NCI-H2081 treated with DMSO at 0.1 percent for 48 hours (cell line): ENCODE measurements at regions not wholly inside any gene's neighbourhood (a gene's known extent, or its start where the extent isn't known, plus 50 kb on each side); places are given as distances from the start of the nearest gene placed in this dataset.

Experiments
- DNase-seq: peaks from one replicate; lab custom pipeline; 2025; lab: John Stamatoyannopoulos, UW

DNA sequence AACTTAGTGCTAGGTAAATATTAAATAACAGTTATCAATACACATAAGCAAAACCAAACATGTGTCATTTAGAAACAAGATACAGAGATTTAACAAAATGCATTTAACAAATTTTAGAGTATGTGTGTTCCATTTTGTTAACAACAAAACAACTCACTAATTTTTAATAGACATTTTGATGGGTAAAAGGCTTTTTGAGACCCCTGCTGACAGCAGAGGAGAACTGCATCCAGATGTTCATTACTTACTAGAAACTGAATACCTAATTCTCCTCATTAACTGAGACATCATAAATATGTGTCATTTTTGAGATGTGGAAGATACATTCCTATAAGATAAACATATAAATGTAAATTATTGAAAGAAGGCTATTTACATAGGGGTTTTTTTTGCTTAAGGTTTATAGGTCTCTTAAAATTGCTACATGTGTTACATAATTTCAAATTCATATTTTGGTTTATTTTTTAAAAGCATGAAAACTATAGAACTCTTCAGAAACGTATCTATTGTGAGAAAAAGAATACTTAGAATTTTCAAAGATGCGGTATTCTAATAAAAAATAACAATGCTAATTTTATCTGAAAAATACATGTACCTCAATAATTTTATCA lies 1009.8 kb downstream of the TUSC7 start:
- DNase-seq = no peak

DNA sequence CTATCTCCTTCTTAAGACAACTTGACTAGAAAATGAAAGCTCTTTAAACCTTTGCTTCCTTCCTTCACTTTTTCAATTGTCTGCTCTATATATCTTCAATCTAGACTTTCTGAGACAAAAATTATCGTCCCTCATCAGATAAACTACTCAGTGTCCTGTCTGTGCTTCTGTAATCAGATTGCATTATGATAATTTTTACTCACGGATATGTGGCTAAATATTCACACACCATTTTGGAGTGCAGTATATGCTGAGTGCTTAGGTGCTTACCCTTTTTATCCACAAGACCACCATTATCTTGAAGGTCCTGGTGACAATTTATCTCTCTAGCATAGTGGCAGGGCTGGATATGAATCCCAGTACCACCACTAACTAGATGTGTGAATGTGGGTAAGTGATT lies 1012.3 kb downstream of the TUSC7 start:
- no peak for DNase-seq

DNA sequence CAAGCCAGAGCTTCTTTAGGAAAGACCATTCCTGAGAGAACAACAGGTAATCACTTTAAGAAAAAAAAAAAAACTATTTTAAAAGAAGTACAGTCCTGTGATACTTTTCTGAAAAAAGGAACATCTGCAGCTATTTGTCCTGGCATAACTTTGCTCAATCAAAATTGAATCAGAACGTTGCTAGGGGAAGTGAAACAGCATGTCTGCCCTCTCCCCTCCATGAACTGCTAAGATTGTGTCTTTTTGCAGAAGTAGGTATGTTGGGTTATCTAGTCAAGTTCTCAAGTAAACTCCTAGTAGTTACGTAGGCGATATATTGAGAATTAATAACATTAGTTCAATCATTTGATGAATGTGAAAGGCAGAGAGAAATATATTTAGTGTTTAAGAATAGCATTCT lies 1013.3 kb downstream of the TUSC7 start:
- no peak for DNase-seq

DNA sequence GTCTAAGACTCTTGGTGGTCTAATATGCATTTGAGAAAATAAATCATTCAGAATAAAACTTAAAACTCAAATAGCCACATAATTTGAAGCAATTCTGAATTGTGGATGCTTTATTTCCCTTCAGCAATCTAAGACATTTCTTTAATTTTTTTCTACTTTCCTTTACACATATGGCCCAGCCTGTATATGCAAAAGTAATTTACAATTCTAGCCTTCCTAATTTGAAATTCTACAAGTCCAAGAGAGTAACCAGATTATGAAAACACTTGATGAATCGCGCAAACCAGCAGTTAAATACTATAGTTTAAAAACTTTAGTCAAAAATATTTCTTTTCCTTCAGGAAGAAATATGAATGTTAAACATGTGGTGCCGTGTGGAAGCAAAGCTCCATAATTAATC lies 1014.2 kb downstream of the TUSC7 start:
- DNase-seq = no peak

DNA sequence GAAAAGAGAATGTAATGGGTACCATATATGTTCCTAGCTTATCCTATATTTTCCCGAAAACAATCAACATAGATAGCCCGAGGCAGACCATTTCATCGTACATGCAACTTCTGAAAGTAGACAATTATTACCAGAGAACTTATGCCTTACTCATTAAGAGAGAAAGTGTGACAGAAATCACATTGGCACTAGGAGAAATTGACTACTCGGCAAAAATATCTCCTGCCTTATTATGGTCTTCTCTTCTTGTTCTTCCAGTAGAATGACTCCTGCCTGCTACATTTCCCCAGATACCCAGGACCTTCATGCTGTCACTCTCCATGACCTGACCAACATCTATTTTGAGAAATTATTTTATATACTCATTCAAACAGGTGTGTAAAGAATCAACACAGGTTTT lies 1015.7 kb downstream of the TUSC7 start:
- no peak for DNase-seq

DNA sequence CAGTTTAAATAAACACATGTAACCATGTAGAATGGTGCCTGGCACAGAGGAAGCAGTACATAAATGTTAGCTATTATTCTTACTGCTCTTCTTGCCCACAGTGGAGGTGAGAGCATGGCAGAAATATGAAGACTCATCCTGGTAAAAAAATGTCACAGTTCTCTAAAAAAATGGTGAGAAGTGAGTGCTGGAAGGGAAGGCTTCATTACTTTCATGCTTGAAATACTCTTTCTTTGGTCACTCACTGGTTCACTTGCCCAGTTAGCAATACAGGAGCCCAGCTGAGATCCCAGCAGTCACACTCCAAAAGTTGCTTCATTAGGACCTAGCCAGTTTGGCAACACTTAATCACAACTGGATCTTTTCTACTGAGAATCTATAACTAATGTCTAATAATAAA lies 1017.2 kb downstream of the TUSC7 start:
- DNase-seq = no peak

DNA sequence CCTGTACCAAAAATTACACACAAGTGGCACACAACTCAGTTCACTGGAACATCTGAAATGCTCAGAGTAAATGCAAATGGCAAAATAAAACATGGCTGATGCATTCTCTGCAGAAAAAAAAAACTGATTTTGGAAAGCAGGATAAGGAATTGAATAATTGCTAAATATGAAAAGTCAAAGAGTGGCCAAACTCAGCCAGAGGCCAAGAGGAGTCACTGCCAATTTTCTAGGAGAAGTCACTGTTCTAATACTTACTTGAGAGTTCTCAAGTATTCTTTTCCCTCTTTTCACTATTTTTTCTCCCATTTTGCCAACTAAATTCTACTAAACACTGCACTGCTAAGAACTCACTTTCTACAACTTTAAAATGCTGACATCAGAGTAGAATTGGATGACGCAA lies 1018.6 kb downstream of the TUSC7 start:
- DNase-seq = no peak

DNA sequence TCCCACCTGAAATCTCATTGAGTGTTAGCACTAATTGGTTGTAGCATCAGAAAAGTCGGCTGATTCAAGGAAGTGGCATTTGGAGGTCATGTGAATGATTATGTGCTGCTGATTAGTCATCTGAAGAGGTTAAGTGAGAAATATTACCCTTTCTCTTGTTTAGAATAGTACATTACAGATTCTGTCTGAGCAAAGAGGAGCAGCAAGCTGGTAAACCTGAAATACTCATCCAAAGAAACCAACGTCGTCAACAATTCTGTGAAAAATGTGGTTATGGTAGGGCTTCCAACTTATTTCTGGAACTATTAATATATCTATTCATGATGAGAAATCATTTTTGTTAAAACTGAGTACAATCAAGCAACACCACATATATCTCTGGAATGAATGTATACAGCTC lies 1024.9 kb downstream of the TUSC7 start:
- no peak for DNase-seq

DNA sequence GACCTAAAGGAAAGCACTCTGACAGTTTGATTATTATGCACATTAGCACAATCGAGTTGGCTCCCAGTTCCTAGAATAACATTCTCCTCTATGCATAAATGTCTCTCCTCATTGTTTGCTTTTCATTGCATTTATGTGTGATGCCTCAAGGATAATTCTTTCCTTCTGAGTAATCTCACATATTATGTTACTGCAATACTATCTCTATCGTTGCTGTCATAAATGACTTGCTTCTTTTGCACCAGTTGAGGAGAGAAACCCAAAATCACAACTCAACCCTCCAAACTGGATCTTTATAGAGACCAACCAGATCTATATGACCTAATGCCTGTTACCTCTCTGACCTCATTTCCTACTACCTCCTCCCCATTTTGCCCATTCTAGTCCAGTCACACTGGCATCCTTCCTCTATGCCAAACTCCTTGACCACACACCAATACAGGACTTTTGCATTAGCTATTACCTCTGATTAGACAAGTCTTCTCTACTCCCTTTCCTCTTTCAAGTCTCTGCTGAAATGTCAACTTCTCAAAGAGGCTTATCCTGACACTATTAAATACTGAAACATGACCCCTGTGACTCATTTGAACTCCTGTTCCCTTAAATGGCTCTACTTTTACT lies 1026.0 kb downstream of the TUSC7 start:
- no peak for DNase-seq

DNA sequence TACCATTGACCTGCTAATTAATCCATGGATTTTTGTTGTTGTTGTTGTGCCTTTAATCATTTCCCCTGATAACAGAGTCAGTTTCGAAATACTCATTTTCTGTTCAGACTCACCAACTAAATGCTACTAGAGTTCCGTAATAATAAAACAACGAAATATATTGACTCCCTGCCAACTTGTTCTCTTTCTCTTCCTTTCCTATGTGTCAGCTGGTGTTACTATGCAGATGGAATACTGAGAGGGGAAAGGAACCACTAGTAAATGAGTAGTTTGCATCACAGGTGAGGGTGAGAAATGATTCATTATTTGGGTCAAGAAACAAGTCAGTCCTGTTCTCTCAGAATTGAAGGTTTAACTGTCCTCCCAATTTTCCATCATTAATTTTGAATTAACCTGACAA lies 1027.3 kb downstream of the TUSC7 start:
- DNase-seq = no peak

DNA sequence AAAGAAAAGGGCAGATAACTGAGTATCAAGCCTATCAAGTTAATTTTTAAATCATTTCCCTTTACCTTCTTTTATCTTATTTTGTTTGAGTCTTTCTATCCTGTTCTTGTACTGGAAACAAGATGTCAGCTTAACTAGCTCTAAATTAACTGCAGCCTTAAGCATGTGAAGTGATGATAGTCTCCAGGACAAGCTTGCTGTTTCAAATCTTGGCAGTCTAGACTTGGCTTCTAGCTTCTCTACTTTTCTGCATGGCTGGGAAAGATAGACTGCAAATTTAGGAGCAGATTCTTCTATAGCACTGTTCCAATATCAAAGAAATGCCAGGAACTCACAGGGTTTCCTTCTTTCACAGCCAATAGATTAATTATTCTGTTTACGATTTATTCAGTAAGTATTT lies 1034.4 kb downstream of the TUSC7 start:
- no peak for DNase-seq

DNA sequence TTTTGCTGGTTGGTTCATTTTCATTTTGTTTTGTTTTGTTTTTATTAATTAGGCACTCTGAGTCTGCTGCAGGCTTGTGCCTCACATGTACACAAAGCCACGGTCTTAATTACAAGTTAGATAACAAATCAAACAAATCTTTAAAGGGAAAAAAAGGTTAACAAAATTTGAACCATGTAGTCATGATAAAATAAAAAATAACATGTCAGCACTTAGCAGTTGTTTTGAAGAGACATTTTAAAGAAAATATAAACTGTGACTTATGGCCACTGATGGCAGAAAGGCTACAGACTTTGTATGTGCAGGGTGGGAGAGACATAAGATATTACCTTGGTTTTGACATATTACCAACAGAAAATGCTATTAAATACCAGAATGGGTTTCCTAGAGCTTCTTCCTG lies 1035.4 kb downstream of the TUSC7 start:
- DNase-seq = no peak

DNA sequence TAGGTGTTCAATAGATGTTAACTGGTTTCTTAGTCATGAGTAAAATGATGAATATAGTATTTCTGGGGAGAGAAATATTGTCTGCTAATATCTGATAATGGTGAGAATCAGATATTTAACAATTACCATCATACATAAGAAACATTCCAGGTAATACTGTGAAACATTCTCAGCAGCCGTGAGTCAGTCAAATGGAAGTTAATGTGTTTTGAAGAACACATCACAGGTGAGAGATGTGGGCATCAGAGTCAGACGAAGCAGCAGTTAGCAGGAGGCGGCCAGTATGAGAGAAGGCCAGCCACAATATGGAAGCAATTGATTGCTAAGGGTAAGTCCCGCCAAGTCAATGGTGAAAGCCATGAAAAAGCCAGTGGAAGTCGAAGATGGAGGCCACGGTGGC lies 1035.9 kb downstream of the TUSC7 start:
- no peak for DNase-seq

DNA sequence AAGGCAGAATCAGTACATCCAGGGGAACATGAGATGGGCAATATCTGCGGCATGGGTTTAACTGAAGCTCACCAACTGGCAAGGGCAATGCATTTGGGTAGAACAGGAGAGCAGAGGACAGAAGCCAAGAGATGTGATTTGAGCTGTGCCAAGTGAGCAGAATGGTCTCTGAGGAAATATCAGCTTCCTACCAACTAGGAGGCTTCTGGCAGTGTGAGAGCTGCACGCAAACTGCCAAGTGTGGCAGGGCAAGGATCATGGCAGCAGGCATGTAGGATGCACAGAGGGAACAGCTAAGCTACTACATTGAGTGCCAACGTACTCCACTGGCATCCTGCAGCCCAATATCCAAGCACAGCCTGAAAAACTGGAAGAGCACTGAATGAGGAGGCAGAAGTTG lies 1036.5 kb downstream of the TUSC7 start:
- no peak for DNase-seq

DNA sequence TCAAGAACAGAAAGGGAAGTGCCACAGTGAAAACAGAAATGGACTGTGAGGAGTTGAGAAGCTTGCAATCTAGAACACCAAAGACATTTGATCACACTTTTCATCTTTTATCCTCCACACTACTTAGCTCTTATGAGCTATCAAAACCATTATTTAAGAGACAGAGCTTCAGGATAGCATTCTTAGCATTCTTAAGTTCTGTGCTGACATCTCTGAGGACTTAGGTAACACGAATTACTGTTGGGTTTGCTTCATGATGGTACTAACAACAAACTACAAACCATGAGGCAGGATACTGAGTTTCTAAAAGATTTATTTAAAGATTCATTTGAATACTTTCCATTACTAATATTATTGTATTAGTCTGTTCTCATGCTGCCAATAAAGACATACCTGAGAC lies 1038.6 kb downstream of the TUSC7 start:
- DNase-seq = no peak

DNA sequence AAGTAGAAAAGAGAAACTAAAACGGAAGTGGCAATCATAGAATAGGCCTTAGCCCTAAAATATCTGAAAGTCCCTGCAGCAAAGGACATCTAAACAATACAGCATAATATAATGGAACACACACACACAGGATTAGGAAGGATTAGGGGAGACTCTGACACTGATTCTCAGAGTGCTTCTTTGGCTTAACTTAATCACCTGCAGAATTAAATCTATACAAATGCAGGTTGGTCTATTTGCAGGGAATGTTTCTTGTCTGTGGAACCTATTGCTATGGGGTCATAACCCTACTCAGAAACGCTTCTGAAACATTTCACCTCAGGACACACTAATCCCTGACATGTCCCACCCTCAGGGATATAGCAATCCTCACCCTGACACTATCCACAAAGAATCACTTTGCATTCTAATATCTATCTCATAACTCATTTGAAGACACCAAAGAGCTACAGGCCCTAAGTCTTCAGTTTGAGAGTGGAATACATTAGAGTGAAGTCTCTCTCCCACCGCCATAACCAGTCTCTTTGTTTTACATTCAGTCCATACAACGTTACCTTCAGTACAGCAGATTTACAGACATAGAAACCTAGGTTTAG lies 1041.2 kb downstream of the TUSC7 start:
- no peak for DNase-seq

DNA sequence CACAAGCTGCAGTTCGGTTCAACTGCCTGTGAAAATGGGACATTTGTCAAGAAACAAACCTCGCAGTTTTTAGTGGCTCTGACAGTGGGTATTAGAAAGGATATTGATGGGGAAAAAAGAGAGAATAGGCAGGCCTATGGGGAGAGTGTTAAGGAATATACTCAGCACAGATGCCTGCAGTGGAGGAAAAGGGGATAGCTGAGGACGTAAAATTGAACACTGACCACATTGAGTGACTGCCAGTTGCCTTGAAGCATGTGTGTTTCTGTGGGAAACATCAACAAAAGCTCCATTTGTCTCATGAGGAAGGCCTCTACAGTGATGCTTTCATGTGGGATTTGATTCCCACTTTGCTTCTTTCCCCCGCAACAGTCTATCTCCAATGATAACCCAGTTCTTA lies 1042.1 kb downstream of the TUSC7 start:
- DNase-seq = no peak

DNA sequence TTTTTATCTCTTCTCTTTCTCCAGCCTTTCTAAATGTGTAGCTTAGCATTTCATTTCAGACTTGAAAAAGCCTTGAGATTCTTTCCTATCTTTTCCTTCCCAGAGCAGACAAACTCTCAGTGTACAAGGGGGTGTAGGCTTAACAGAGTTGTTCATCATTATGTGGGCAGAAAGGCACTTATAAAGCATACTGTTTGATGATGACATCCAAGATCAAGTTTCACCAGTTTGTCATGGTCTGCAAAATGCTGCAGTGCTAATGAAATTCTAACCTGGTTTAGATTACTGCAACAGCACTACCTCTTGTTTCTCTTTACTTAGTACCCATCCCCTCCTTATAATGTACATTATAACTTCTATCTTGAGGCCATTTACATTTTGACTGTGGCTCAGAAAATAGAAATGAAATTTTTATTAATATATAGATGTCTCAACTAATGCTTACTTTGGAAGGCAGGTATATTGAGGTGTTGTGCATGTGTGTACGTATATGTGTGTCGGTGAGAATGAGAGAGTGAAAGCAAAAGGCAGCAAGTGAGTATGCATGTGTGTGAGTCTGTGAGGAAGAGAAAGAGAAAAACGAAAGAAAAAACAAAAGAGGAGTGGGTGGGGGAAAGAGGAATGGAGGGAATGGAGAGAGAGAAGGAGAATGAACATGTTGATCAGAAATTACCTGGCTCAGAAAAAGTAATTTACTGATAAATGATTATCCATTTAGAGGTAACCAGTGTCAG lies 1043.6 kb downstream of the TUSC7 start:
- no peak for DNase-seq

DNA sequence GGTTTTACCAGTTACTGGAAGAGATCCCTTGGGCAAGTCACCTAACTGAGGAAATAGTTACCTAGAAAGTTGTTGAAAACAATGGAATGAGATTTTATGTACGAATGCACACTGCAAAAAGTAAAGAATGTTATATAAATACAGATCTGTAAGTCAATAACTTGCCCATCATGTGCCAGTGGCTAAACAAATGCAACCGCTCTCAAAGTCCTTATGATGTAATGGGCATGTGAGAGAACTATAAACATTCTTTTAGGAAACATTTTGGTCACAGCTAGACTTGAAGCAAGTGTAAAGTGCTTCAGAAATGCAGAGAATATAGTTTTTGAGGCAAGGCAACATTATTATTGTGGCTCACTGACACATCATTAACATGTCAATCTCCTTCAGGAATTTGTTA lies 1044.5 kb downstream of the TUSC7 start:
- DNase-seq = no peak

DNA sequence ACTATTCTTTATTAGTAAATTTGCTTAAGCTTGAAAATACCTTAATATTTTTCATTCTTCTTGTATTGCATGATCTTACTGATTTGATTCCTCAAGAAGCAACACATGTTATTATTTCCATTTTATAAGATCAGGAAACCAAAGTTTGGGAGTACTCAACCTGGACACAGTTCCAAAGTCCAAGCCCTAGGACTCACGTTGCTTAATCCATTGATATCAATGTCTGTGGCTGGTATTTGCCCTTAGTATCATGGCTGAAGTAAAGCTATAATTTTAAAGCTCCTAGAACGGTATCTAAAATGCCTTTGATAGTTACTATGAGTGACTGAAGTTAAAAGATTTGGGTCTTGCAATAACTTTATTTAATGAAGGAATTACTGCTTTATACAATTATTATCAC lies 1045.3 kb downstream of the TUSC7 start:
- no peak for DNase-seq

DNA sequence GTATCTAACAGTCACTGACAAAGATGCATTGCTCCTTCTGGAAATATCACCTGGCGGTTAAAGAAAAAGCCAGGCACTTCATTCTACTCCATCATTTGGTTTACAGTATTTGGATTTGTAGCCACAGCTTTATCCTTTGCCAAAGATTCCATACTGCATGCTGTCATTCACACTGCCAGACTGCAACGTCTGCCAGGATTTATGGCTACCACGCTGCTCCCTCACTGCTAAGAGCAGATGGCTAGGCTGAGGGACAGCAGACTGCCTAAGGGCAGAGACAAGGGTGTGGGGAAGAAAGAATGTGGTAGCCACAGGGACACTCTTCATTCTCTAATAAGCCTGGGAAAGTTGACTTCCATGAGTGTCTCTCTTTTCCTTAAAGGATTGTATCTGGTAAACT lies 1047.0 kb downstream of the TUSC7 start:
- DNase-seq = no peak

DNA sequence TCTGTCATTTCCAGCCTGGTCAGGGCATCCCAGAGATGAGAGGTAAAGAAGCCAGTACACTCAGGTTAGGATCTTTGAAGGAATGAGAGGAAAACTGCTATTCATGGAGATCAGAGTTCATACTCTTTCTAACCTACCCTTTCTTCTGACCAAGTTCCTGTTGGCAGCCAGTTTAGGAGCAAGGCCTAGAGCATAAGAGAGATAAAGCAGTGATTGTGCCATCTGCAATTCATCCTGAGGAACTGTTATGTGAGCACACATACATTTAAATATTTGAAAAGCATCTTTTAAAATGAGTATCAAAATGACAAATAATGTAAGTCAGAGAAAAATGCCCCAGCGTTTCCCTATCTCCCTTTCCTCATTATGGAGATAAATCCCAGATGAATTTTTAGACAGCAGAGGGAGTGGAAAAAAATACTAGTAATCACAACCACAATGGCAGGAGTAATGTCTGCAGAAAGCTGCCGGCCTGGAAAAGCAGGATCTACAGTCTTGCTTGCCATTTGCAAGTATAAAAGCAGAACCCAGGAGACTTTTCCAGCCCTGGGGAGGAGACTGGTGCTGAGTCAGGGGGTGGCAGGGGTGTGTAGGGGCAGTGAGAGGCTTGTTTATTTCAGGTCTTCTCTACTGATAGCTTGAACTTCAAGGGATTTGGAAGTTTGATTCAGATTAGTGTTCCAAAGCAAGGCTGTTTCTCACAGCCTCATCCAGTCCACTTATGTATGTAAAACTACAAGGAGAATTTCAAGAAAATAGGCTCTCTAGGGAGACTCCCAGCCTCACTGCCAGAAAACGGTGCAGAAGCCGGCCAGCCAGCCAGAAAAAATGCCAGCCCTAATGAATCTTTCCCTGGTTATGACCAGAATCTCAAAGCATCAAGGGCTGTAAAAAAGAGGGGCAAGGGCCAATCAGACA lies 1052.4 kb downstream of the TUSC7 start:
- no peak for DNase-seq
